ENCODE measurements at regions not wholly inside any gene's neighbourhood (a gene's known extent, or its start where the extent isn't known, plus 50 kb on each side); places are given as distances from the start of the nearest gene placed in this dataset.

GRCh38 chr14:76599141-76599540 lies 162.1 kb upstream of the VASH1 start:
- no peak for ATAC-seq
- no peak for TF ChIP-seq ZC3H10 (CRISPR knock-in tag; IDR thresholded peaks at IDR 0.05)
- TF ChIP-seq ZFP3 (CRISPR knock-in tag; IDR thresholded peaks at IDR 0.05): no peak

DNA sequence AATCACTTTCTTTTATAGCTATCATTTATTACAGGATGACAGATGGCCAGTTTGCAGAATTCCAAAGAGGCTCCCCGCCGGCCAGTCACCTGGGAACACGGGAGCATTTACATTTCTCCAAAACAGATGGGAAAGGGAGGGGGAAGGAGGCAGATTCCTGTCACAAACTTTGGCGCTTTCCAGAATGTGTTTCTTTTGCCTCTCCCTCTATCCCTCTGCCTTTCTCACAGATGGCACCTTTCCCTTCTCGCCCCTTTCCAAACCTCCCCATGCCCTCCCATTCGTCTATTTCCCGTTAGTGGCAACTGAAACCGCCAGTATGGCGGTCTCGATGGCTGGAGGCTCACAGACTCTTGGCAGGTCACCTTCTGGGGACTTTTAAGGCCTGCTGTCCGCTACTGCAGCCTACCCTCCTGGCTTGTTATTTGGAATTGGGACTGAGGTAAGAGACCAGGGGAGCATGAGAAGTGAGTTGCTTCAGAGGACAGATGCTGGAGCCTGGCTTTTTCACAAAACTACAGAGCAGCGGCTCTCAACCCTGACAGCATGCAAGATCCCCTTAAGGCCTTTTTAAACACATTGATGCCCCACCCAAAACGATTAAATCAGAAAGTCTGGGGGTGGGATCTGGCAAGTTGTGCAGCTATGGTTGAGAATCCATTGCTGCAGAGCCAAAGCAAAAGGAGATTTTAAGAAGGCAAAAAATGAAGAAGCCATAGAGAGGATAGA lies 161.5 kb upstream of the VASH1 start:
- no peak for ATAC-seq

GRCh38 chr14:76603713-76604112 lies 157.6 kb upstream of the VASH1 start:
- no peak for TF ChIP-seq TOX (CRISPR knock-in tag; IDR thresholded peaks at IDR 0.05; ENCODE audit: borderline replicate concordance)
- TF ChIP-seq, protein P1, sequence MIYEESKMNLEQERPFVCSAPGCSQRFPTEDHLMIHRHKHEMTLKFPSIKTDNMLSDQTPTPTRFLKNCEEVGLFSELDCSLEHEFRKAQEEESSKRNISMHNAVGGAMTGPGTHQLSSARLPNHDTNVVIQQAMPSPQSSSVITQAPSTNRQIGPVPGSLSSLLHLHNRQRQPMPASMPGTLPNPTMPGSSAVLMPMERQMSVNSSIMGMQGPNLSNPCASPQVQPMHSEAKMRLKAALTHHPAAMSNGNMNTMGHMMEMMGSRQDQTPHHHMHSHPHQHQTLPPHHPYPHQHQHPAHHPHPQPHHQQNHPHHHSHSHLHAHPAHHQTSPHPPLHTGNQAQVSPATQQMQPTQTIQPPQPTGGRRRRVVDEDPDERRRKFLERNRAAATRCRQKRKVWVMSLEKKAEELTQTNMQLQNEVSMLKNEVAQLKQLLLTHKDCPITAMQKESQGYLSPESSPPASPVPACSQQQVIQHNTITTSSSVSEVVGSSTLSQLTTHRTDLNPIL (CRISPR knock-in tag; IDR thresholded peaks at IDR 0.05; ENCODE audit: low read depth): no peak
- TF ChIP-seq, protein P2, sequence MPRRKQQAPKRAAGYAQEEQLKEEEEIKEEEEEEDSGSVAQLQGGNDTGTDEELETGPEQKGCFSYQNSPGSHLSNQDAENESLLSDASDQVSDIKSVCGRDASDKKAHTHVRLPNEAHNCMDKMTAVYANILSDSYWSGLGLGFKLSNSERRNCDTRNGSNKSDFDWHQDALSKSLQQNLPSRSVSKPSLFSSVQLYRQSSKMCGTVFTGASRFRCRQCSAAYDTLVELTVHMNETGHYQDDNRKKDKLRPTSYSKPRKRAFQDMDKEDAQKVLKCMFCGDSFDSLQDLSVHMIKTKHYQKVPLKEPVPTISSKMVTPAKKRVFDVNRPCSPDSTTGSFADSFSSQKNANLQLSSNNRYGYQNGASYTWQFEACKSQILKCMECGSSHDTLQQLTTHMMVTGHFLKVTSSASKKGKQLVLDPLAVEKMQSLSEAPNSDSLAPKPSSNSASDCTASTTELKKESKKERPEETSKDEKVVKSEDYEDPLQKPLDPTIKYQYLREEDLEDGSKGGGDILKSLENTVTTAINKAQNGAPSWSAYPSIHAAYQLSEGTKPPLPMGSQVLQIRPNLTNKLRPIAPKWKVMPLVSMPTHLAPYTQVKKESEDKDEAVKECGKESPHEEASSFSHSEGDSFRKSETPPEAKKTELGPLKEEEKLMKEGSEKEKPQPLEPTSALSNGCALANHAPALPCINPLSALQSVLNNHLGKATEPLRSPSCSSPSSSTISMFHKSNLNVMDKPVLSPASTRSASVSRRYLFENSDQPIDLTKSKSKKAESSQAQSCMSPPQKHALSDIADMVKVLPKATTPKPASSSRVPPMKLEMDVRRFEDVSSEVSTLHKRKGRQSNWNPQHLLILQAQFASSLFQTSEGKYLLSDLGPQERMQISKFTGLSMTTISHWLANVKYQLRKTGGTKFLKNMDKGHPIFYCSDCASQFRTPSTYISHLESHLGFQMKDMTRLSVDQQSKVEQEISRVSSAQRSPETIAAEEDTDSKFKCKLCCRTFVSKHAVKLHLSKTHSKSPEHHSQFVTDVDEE (CRISPR knock-in tag; IDR thresholded peaks at IDR 0.05): no peak
- TF ChIP-seq ZC3H10 (CRISPR knock-in tag; IDR thresholded peaks at IDR 0.05): no peak
- no peak for TF ChIP-seq ISL1 (CRISPR knock-in tag; IDR thresholded peaks at IDR 0.05)
- no peak for TF ChIP-seq RARB (CRISPR knock-in tag; IDR thresholded peaks at IDR 0.05)
- no peak for TF ChIP-seq ZNF8 (CRISPR knock-in tag; IDR thresholded peaks at IDR 0.05)
- TF ChIP-seq OSR1 (CRISPR knock-in tag; IDR thresholded peaks at IDR 0.05): no peak
- no peak for TF ChIP-seq PPARA (CRISPR knock-in tag; IDR thresholded peaks at IDR 0.05; ENCODE audit: borderline replicate concordance)
- TF ChIP-seq ESRRG (CRISPR knock-in tag; IDR thresholded peaks at IDR 0.05): no peak
- TF ChIP-seq BACH2 (CRISPR knock-in tag; IDR thresholded peaks at IDR 0.05; ENCODE audit: borderline replicate concordance): no peak
- no peak for TF ChIP-seq ZFP30 (CRISPR knock-in tag; IDR thresholded peaks at IDR 0.05)
- no peak for TF ChIP-seq ZNF565 (CRISPR knock-in tag; conservative IDR thresholded peaks at IDR 0.05; ENCODE audit: low read depth)
- no peak for TF ChIP-seq TCF4 (CRISPR knock-in tag; IDR thresholded peaks at IDR 0.05; ENCODE audit: borderline replicate concordance)
- TF ChIP-seq, protein P3, sequence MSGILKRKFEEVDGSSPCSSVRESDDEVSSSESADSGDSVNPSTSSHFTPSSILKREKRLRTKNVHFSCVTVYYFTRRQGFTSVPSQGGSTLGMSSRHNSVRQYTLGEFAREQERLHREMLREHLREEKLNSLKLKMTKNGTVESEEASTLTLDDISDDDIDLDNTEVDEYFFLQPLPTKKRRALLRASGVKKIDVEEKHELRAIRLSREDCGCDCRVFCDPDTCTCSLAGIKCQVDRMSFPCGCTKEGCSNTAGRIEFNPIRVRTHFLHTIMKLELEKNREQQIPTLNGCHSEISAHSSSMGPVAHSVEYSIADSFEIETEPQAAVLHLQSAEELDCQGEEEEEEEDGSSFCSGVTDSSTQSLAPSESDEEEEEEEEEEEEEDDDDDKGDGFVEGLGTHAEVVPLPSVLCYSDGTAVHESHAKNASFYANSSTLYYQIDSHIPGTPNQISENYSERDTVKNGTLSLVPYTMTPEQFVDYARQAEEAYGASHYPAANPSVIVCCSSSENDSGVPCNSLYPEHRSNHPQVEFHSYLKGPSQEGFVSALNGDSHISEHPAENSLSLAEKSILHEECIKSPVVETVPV (CRISPR knock-in tag; IDR thresholded peaks at IDR 0.05): no peak

More for the DNA sequence above, 161.5 kb upstream of the VASH1 start:
- TF ChIP-seq ZC3H10 (CRISPR knock-in tag; IDR thresholded peaks at IDR 0.05) (no peak), SNAI2 (CRISPR knock-in tag; IDR thresholded peaks at IDR 0.05) (no peak), PATZ1 (CRISPR knock-in tag; IDR thresholded peaks at IDR 0.05; ENCODE audit: borderline replicate concordance) (no peak), ZNF565 (CRISPR knock-in tag; conservative IDR thresholded peaks at IDR 0.05; ENCODE audit: low read depth) (no peak), PPARA (CRISPR knock-in tag; IDR thresholded peaks at IDR 0.05; ENCODE audit: borderline replicate concordance) (no peak), RARB (CRISPR knock-in tag; IDR thresholded peaks at IDR 0.05) (no peak), GLIS3 (CRISPR knock-in tag; IDR thresholded peaks at IDR 0.05) (no peak), ZFP3 (CRISPR knock-in tag; IDR thresholded peaks at IDR 0.05) (no peak), ARNTL (CRISPR knock-in tag; IDR thresholded peaks at IDR 0.05; ENCODE audit: borderline replicate concordance, low read depth) (no peak), OSR1 (CRISPR knock-in tag; IDR thresholded peaks at IDR 0.05) (no peak), BACH2 (CRISPR knock-in tag; IDR thresholded peaks at IDR 0.05; ENCODE audit: borderline replicate concordance) (no peak), ZNF8 (CRISPR knock-in tag; IDR thresholded peaks at IDR 0.05) (no peak), TOX (CRISPR knock-in tag; IDR thresholded peaks at IDR 0.05; ENCODE audit: borderline replicate concordance) (no peak), TCF4 (CRISPR knock-in tag; IDR thresholded peaks at IDR 0.05; ENCODE audit: borderline replicate concordance) (no peak)
- TF ChIP-seq, protein P3 (CRISPR knock-in tag; IDR thresholded peaks at IDR 0.05): no peak

More at GRCh38 chr14:76603713-76604112, 157.6 kb upstream of the VASH1 start:
- no peak for ATAC-seq
